ENCODE measurements at regions not wholly inside any gene's neighbourhood (a gene's known extent, or its start where the extent isn't known, plus 50 kb on each side); places are given as distances from the start of the nearest gene placed in this dataset.

- TF ChIP-seq CTCF (IDR thresholded peaks at IDR 0.05; ENCODE audit: insufficient read depth, low read depth, low read length, missing control alignments) = no peak
- no peak for DNase-seq (ENCODE audit: low read depth)
- H3K4me3 ChIP-seq (ENCODE audit: low read depth, low read length) = no peak overlapping the region
These were observed 188.3 kb upstream of the HCCS start for GRCh38 chrX:10922835-10923234.

- no peak overlapping the region for H3K4me3 ChIP-seq (ENCODE audit: low read depth, low read length)
- no peak for TF ChIP-seq CTCF (IDR thresholded peaks at IDR 0.05; ENCODE audit: insufficient read depth, low read depth, low read length, missing control alignments)
- no peak for DNase-seq (ENCODE audit: low read depth)
These were observed 187.7 kb upstream of the HCCS start for GRCh38 chrX:10923466-10923865.

- no peak for DNase-seq (ENCODE audit: low read depth)
- no peak overlapping the region for H3K4me3 ChIP-seq (ENCODE audit: low read depth, low read length)
- TF ChIP-seq CTCF (IDR thresholded peaks at IDR 0.05; ENCODE audit: insufficient read depth, low read depth, low read length, missing control alignments) = no peak
These were observed 184.7 kb upstream of the HCCS start for GRCh38 chrX:10926404-10926803.

- no peak for TF ChIP-seq CTCF (IDR thresholded peaks at IDR 0.05; ENCODE audit: insufficient read depth, low read depth, low read length, missing control alignments)
- no peak for DNase-seq (ENCODE audit: low read depth)
- H3K4me3 ChIP-seq (ENCODE audit: low read depth, low read length) = no peak overlapping the region
These were observed 184.2 kb upstream of the HCCS start for GRCh38 chrX:10926891-10927290.

- no peak for DNase-seq (ENCODE audit: low read depth)
- no peak overlapping the region for H3K4me3 ChIP-seq (ENCODE audit: low read depth, low read length)
- TF ChIP-seq CTCF (IDR thresholded peaks at IDR 0.05; ENCODE audit: insufficient read depth, low read depth, low read length, missing control alignments) = no peak
These were observed 181.4 kb upstream of the HCCS start for GRCh38 chrX:10929747-10930146.

GRCh38 chrX:10930151-10930550 is 181.0 kb upstream of the HCCS start:
- no peak for DNase-seq (ENCODE audit: low read depth)
- no peak for TF ChIP-seq CTCF (IDR thresholded peaks at IDR 0.05; ENCODE audit: insufficient read depth, low read depth, low read length, missing control alignments)
- H3K4me3 ChIP-seq (ENCODE audit: low read depth, low read length) = no peak overlapping the region

GRCh38 chrX:10931976-10932375 is 179.2 kb upstream of the HCCS start:
- TF ChIP-seq CTCF (IDR thresholded peaks at IDR 0.05; ENCODE audit: insufficient read depth, low read depth, low read length, missing control alignments) = no peak
- no peak overlapping the region for H3K4me3 ChIP-seq (ENCODE audit: low read depth, low read length)
- DNase-seq (ENCODE audit: low read depth) = no peak

Measured in GM12865 (cell line).